ENCODE measurements at regions not wholly inside any gene's neighbourhood (a gene's known extent, or its start where the extent isn't known, plus 50 kb on each side); places are given as distances from the start of the nearest gene placed in this dataset.

GRCh38 chr11:71365626-71366025 lies 82.6 kb downstream of the DHCR7 start:
- Histone ChIP-seq H3K4me3 (ENCODE audit: insufficient read depth, low read depth, low read length) (no peak overlapping the region), H3K36me3 (replicated peaks; ENCODE audit: control insufficient read depth, insufficient read depth, low read length) (no peaks in the 10 kb centered on the region), H3K27me3 (ENCODE audit: control insufficient read depth, insufficient read depth, low read length) (peaks cover 1% of the 10 kb centered on the region; the same call in 1 of the 2 replicates)
- no peak for DNase-seq

- DNase-seq = no peak
- Histone ChIP-seq H3K4me3 (ENCODE audit: insufficient read depth, low read depth, low read length) (no peak overlapping the region), H3K27me3 (ENCODE audit: control insufficient read depth, insufficient read depth, low read length) (peaks cover 1% of the 10 kb centered on the region; the same call in 1 of the 2 replicates), H3K36me3 (replicated peaks; ENCODE audit: control insufficient read depth, insufficient read depth, low read length) (no peaks in the 10 kb centered on the region)
These were observed 83.4 kb downstream of the DHCR7 start for GRCh38 chr11:71364806-71365205.

- H3K36me3 ChIP-seq (replicated peaks; ENCODE audit: control insufficient read depth, insufficient read depth, low read length) = no peaks in the 10 kb centered on the region
- peaks cover 1% of the 10 kb centered on the region; the same call in 1 of the 2 replicates for H3K27me3 ChIP-seq (ENCODE audit: control insufficient read depth, insufficient read depth, low read length)
- DNase-seq = no peak
- H3K4me3 ChIP-seq (ENCODE audit: insufficient read depth, low read depth, low read length) = no peak overlapping the region
These were observed 84.0 kb downstream of the DHCR7 start for GRCh38 chr11:71364176-71364671.

- Histone ChIP-seq H3K4me3 (ENCODE audit: insufficient read depth, low read depth, low read length) (no peak overlapping the region), H3K27me3 (ENCODE audit: control insufficient read depth, insufficient read depth, low read length) (peaks cover 1% of the 10 kb centered on the region; the same call in 1 of the 2 replicates), H3K36me3 (replicated peaks; ENCODE audit: control insufficient read depth, insufficient read depth, low read length) (no peaks in the 10 kb centered on the region)
- DNase-seq = no peak
These were observed 84.5 kb downstream of the DHCR7 start for GRCh38 chr11:71363721-71364120.

- H3K27me3 ChIP-seq (ENCODE audit: control insufficient read depth, insufficient read depth, low read length) = peaks cover 1% of the 10 kb centered on the region; the same call in 1 of the 2 replicates
- no peaks in the 10 kb centered on the region for H3K36me3 ChIP-seq (replicated peaks; ENCODE audit: control insufficient read depth, insufficient read depth, low read length)
- DNase-seq = no peak
- no peak overlapping the region for H3K4me3 ChIP-seq (ENCODE audit: insufficient read depth, low read depth, low read length)
These were observed 89.1 kb downstream of the DHCR7 start for GRCh38 chr11:71358963-71359567.

- Histone ChIP-seq H3K4me3 (ENCODE audit: insufficient read depth, low read depth, low read length) (no peak overlapping the region), H3K36me3 (replicated peaks; ENCODE audit: control insufficient read depth, insufficient read depth, low read length) (no peaks in the 10 kb centered on the region), H3K27me3 (ENCODE audit: control insufficient read depth, insufficient read depth, low read length) (peaks cover 1% of the 10 kb centered on the region; the same call in 1 of the 2 replicates)
- no peak for DNase-seq
These were observed 90.0 kb downstream of the DHCR7 start for GRCh38 chr11:71358122-71358728.

GRCh38 chr11:71357414-71357813 lies 90.8 kb downstream of the DHCR7 start:
- no peak for DNase-seq
- Histone ChIP-seq H3K36me3 (replicated peaks; ENCODE audit: control insufficient read depth, insufficient read depth, low read length) (no peaks in the 10 kb centered on the region), H3K27me3 (ENCODE audit: control insufficient read depth, insufficient read depth, low read length) (peaks cover 1% of the 10 kb centered on the region; the same call in 1 of the 2 replicates), H3K4me3 (ENCODE audit: insufficient read depth, low read depth, low read length) (no peak overlapping the region)

GRCh38 chr11:71356904-71357303 lies 91.3 kb downstream of the DHCR7 start:
- Histone ChIP-seq H3K4me3 (ENCODE audit: insufficient read depth, low read depth, low read length) (no peak overlapping the region), H3K36me3 (replicated peaks; ENCODE audit: control insufficient read depth, insufficient read depth, low read length) (no peaks in the 10 kb centered on the region), H3K27me3 (ENCODE audit: control insufficient read depth, insufficient read depth, low read length) (peaks cover 1% of the 10 kb centered on the region; the same call in 1 of the 2 replicates)
- no peak for DNase-seq

GRCh38 chr11:71356280-71356876 lies 91.8 kb downstream of the DHCR7 start:
- Histone ChIP-seq H3K4me3 (ENCODE audit: insufficient read depth, low read depth, low read length) (no peak overlapping the region), H3K36me3 (replicated peaks; ENCODE audit: control insufficient read depth, insufficient read depth, low read length) (no peaks in the 10 kb centered on the region), H3K27me3 (ENCODE audit: control insufficient read depth, insufficient read depth, low read length) (peaks cover 1% of the 10 kb centered on the region; the same call in 1 of the 2 replicates)
- DNase-seq = no peak

GRCh38 chr11:71355281-71355680 lies 92.9 kb downstream of the DHCR7 start:
- Histone ChIP-seq H3K4me3 (ENCODE audit: insufficient read depth, low read depth, low read length) (no peak overlapping the region), H3K27me3 (ENCODE audit: control insufficient read depth, insufficient read depth, low read length) (no peaks in the 10 kb centered on the region), H3K36me3 (replicated peaks; ENCODE audit: control insufficient read depth, insufficient read depth, low read length) (no peaks in the 10 kb centered on the region)
- DNase-seq = no peak

- Histone ChIP-seq H3K36me3 (replicated peaks; ENCODE audit: control insufficient read depth, insufficient read depth, low read length) (no peaks in the 10 kb centered on the region), H3K27me3 (ENCODE audit: control insufficient read depth, insufficient read depth, low read length) (no peaks in the 10 kb centered on the region), H3K4me3 (ENCODE audit: insufficient read depth, low read depth, low read length) (no peak overlapping the region)
- DNase-seq = no peak
These were observed 93.6 kb downstream of the DHCR7 start for GRCh38 chr11:71354394-71355105.

- no peak for DNase-seq
- no peaks in the 10 kb centered on the region for H3K36me3 ChIP-seq (replicated peaks; ENCODE audit: control insufficient read depth, insufficient read depth, low read length)
- no peak overlapping the region for H3K4me3 ChIP-seq (ENCODE audit: insufficient read depth, low read depth, low read length)
- H3K27me3 ChIP-seq (ENCODE audit: control insufficient read depth, insufficient read depth, low read length) = no peaks in the 10 kb centered on the region
These were observed 95.4 kb downstream of the DHCR7 start for GRCh38 chr11:71352748-71353147.

GRCh38 chr11:71352226-71352625 lies 96.0 kb downstream of the DHCR7 start:
- H3K36me3 ChIP-seq (replicated peaks; ENCODE audit: control insufficient read depth, insufficient read depth, low read length) = no peaks in the 10 kb centered on the region
- no peak for DNase-seq
- H3K4me3 ChIP-seq (ENCODE audit: insufficient read depth, low read depth, low read length) = no peak overlapping the region
- H3K27me3 ChIP-seq (ENCODE audit: control insufficient read depth, insufficient read depth, low read length) = no peaks in the 10 kb centered on the region

GRCh38 chr11:71349627-71350026 lies 97.2 kb upstream of the SHANK2 start:
- Histone ChIP-seq H3K36me3 (replicated peaks; ENCODE audit: control insufficient read depth, insufficient read depth, low read length) (no peaks in the 10 kb centered on the region), H3K27me3 (ENCODE audit: control insufficient read depth, insufficient read depth, low read length) (no peaks in the 10 kb centered on the region), H3K4me3 (ENCODE audit: insufficient read depth, low read depth, low read length) (no peak overlapping the region)
- no peak for DNase-seq
